ENCODE measurements at regions not wholly inside any gene's neighbourhood (a gene's known extent, or its start where the extent isn't known, plus 50 kb on each side); places are given as distances from the start of the nearest gene placed in this dataset.

GRCh38 chr2:240362826-240363745 is 72.4 kb upstream of the GPC1 start:
- no peak for DNase-seq

- no peak for DNase-seq
Observed at GRCh38 chr2:240363746-240364581, 71.5 kb upstream of the GPC1 start.

DNA sequence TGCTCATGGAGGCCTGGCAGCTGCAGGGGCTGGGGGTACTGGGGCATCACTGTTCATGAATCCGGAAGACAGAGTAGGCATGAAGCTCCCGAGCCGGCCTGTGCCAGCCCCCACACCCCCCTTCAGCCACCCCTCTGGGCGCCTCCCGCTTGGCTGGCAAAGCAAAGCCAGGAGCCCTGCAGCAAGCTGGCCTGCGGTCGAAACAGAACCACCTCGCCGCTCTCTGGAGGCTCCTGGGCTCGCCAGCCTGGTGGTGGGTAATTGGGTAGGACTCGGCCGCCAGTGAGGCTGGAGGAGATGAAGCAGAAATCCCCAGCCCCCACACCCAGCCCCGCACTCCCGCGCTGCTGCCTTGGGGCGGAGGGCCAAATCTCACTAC is 70.9 kb upstream of the GPC1 start:
- DNase-seq = no peak

- DNase-seq = no peak
Observed at GRCh38 chr2:240364961-240365775, 70.3 kb upstream of the GPC1 start.

- no peak for DNase-seq
Observed at GRCh38 chr2:240365971-240366471, 69.4 kb upstream of the GPC1 start.

- no peak for DNase-seq
Observed at GRCh38 chr2:240366901-240367300, 68.6 kb upstream of the GPC1 start.

DNA sequence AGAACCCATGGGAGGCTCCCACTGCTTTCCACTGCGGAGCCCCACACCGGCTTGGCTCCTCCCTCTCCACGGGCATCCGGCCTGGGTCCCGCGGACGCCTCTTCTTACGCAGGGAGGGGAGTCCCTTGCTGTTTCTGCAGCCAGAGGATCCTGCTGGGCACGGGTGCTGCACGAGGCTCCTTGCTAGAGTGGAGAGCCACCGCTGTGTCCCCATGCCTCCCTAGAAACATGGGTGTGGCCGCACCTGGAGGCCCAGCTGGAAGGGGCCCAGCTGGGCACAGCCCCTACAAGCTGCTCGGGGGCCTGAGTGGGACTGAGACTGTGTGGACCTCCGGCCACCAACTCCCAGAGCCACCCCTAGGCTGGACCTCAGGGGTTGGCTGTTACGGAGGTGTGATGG is 67.7 kb upstream of the GPC1 start:
- DNase-seq = no peak

GRCh38 chr2:240368781-240369331 is 66.6 kb upstream of the GPC1 start:
- no peak for DNase-seq

DNA sequence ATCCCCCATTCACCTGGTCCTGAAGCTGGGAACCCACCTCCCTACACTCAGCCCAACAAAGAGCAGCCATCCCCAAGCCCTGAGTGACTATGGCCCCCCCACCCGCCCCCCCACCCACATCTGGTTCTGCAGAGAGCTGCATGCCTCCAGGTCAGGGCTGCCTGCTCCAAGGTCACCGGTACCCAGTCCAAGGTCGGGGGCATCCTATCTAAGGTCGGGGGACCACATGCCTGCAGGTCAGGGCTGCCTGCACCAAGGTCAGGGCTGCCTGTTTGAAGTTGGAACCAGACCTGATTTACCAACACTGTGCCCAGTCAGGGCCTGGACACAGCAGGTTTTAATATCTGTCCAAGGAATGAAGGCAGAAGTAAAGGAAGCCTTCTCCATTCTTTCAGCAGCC is 66.1 kb upstream of the GPC1 start:
- DNase-seq = no peak

- DNase-seq = no peak
Observed at GRCh38 chr2:240369801-240370585, 65.5 kb upstream of the GPC1 start.

GRCh38 chr2:240371129-240372000 is 64.1 kb upstream of the GPC1 start:
- no peak for DNase-seq

- no peak for DNase-seq
Observed at GRCh38 chr2:240372101-240372500, 63.4 kb upstream of the GPC1 start.

DNA sequence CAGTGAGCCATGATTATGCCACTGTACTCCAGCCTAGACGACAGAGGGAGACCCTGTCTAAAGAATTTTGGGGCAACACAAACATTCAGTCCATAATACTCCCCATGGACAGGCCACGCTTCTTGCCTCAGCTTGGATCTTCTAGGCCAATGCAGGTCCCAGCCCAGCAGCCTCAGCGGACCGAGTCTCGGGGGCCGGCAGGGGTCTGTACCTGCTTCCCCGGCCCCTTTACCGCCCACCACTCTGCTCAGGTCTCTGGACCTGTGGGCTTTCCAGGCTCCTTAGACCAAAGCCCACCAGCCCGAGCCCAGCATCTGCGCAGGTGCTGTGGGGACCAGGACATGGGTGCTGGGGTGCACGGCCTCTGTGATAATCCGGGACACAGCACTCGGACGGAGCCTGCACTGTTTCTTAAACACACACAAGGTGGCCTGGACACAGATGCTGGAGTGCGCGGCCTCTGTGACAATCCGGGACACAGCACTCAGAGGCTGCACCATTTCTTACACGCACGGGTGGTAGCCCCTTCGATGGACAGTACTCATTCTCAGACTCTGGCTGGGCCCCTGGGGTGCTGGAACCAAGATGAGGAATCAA is 62.1 kb upstream of the GPC1 start:
- no peak for DNase-seq

- no peak for DNase-seq
Observed at GRCh38 chr2:240374085-240374907, 61.2 kb upstream of the GPC1 start.

- DNase-seq = no peak
Observed at GRCh38 chr2:240375024-240375645, 60.3 kb upstream of the GPC1 start.

- DNase-seq = no peak
Observed at GRCh38 chr2:240376739-240377138, 58.7 kb upstream of the GPC1 start.

DNA sequence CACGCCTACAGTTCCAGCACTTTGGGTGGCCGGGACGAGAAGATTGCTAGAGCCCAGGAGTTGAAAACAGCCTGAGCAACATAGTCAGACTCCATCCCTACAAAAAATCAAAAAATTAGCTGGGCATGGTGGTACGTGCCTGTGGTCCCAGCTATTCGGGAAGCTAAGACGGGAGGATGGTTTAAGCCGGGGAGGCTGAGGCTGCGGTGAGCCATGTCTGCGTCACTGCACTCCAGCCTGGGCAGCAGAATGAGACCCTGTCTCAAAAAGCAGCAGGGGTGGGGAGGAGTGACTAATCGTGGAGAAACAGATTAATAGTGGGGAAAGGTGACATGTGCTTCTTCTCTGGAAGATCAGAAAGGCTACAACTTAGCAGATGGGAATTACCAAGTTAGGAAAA is 58.1 kb upstream of the GPC1 start:
- no peak for DNase-seq

- DNase-seq = no peak
Observed at GRCh38 chr2:240379089-240379636, 56.3 kb upstream of the GPC1 start.
